GM13977 (cell line): ENCODE measurements at regions not wholly inside any gene's neighbourhood (a gene's known extent, or its start where the extent isn't known, plus 50 kb on each side); places are given as distances from the start of the nearest gene placed in this dataset.
"Not testable (repeated sequence)": the region's sequence is repeated elsewhere in the genome, so short reads cannot be mapped to it uniquely, and the experiment has no call there.

Experiments used
- DNase-seq: peaks from one replicate; pipeline ENCODE4 v3.0.0; 2012; ENCODE audit warnings: low spot score
- in situ Hi-C: fragments of 300-500 bp; cut with MboI; formaldehyde crosslinking; loops from one replicate; pipeline ENCODE4 v1.12.0; 2022; ENCODE audit warnings: low sequenced_read_pairs, low pct_unique_long_range_greater_than_20kb, mixed read lengths, inconsistent platforms; ENCODE audit not compliant: unreplicated experiment
- TF ChIP-seq, protein P1 (sequence below): IDR thresholded peaks from 2 replicates; pipeline ENCODE4 v1.5.1; 2012; ENCODE audit warnings: mild to moderate bottlenecking, control low read depth; ENCODE audit not compliant: insufficient read depth; ENCODE audit errors: extremely low read depth, missing control alignments

DNA sequence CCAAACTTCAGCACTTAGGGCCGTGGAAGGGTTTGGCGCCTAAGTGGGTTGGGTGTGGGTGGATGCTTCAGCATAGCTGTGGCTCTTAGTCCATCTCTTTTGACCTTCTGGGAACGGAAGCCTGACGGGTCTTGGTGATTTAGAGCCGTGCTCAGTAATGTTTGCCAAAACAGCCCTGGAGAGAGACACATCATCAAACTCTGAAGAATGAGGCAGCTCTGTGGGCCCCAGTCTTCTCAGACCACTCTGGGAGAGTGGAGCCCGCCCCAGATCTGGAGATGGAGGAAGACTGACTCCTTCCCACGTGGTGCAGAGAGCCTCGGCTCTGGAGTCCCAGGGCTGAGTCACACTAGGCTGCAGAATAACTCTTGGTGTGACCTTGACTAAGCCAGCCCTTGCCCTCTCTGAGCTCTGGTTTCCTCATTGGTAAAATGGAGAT lies 168.9 kb downstream of the C11orf91 start:
- no peak for DNase-seq
- in situ Hi-C loops: loop anchor here (10.0 kb wide), 1 partner anchor 147 kb away; no protein-coding TSS in a partner anchor
- TF ChIP-seq, protein P1, sequence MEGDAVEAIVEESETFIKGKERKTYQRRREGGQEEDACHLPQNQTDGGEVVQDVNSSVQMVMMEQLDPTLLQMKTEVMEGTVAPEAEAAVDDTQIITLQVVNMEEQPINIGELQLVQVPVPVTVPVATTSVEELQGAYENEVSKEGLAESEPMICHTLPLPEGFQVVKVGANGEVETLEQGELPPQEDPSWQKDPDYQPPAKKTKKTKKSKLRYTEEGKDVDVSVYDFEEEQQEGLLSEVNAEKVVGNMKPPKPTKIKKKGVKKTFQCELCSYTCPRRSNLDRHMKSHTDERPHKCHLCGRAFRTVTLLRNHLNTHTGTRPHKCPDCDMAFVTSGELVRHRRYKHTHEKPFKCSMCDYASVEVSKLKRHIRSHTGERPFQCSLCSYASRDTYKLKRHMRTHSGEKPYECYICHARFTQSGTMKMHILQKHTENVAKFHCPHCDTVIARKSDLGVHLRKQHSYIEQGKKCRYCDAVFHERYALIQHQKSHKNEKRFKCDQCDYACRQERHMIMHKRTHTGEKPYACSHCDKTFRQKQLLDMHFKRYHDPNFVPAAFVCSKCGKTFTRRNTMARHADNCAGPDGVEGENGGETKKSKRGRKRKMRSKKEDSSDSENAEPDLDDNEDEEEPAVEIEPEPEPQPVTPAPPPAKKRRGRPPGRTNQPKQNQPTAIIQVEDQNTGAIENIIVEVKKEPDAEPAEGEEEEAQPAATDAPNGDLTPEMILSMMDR: no peak

DNA sequence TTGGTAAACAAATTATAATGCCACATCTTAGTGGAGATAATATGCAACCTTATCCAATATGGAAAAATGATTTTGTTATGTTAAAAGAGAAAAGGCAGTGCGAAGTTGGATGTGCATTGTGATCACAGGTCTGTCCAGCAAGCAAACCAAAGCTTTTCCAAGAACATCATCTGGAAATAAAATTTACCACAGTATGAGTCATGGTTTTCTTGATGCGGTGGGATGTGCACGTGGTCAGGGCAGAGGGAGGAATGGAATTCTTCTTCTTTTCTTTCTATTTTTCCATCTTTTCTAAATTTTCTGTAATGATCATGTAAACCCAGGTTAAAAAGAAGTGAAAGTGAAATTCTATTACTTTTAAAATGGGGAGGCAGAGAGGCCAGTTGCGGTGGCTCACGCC lies 169.8 kb downstream of the C11orf91 start:
- DNase-seq: no peak
- TF ChIP-seq, protein P1: no peak
- in situ Hi-C loops: loop anchor here (10.0 kb wide), 1 partner anchor 146 kb away; no protein-coding TSS in a partner anchor

DNA sequence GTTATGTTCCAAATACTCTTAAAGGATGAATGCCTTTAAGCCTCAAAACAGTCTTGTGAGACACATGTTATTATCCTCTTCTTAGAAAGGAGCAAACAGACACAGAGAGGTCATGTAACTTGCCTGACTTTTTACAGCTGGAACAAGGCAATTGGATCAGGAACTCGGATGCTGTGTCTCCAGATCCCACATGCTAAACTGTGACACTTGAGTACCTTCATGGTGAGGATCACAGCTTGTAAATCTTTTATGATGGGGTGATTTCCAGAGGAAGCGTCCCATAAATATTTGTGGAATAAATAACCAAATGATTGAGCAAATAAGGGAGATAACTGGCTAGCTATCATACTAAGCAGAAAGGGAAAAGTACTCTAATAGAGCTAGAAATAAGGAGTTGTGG lies 171.2 kb downstream of the C11orf91 start:
- no peak for DNase-seq
- in situ Hi-C loops: no loop called here
- TF ChIP-seq, protein P1: no peak

DNA sequence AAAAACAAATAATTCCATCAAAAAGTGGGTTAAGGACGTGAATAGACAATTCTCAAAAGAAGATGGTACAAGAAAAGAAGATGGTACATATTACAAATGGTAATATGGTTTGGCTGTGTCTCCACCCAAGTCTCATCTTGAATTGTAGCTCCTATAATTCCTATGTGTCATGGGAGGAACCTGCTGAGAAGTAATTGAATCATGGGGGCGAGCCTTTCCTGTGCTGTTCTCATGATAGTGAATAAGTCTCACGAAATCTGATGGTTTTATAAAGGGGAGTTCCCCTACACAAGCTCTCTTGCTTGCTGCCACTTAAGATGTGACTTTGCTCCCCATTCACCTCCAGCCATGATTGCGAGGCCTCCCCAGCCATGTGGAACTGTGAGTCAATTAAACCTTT lies 172.9 kb downstream of the C11orf91 start:
- in situ Hi-C loops, DNase-seq: not testable (repeated sequence)

DNA sequence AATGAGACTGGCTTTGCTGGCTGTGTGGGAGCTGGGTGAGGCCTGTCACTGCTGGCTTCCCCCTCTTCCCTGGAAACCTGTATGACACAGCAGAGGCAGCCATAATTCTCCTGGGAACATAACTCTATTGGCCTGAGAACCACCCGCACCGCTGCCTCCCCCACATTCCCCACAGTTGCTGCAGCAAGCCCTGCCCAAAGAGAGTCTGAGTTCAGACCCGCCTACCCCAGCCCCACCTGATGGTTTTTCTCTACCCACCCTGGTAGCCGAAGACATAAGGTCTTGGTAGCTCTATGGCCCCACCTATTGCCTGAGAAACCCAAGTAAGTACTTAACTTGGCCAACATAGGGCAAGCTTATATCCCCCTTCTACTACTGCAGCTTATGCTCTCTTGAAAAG lies 174.8 kb downstream of the C11orf91 start:
- TF ChIP-seq, protein P1: peak; percentile 27
- in situ Hi-C loops: no loop called here
- no peak for DNase-seq

DNA sequence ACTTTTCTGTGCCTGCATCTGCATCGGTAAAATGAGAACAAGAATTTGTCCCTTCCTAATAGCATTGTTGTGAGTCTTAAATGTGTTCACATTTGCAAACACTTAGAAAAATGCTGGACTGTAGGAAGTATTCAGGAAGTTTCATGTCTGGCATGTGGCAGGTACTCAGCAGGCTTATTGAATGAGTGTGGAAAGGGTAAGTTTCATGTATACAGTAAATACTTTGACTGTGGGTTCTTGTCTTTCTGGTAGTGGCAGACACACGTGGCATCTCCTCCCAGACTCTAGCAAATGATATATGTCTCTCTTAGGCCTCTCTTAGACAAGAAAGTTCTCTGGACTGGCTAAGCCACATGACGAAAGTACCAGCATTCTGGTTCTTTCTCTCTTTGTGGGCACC lies 179.2 kb downstream of the C11orf91 start:
- in situ Hi-C loops: no loop called here
- TF ChIP-seq, protein P1: no peak
- no peak for DNase-seq

DNA sequence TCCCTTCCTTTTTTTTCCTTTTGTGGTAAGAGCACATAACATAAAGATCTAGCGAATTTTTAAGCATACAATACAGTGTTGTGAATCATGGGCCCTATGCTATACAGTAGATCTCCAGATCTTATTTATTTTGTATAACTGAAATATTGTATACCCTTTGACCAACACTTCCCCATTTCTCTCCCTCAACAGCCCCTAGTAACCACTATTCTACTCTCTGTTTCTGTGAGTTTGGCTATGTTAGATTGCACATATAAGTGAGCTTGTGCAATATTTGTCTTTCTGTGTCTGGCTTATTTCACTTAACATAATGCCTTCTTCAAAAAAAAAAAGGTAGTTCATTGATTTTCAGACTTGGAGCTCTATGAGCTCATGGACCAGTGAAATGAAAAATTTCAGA lies 180.5 kb downstream of the C11orf91 start:
- DNase-seq: no peak
- TF ChIP-seq, protein P1: no peak
- in situ Hi-C loops: no loop called here
